ENCODE measurements at regions not wholly inside any gene's neighbourhood (a gene's known extent, or its start where the extent isn't known, plus 50 kb on each side); places are given as distances from the start of the nearest gene placed in this dataset.

- TF ChIP-seq POLR2A (IDR thresholded peaks at IDR 0.05) (no peak), CTCF (IDR thresholded peaks at IDR 0.05) (no peak)
Observed at GRCh38 chr10:109593682-109594081, 329.6 kb downstream of the XPNPEP1 start.

Measured in heart left ventricle (tissue), 13 donors.